GM12873 (cell line): ENCODE measurements at regions not wholly inside any gene's neighbourhood (a gene's known extent, or its start where the extent isn't known, plus 50 kb on each side); places are given as distances from the start of the nearest gene placed in this dataset.

Experiments used
- CTCF ChIP-seq: IDR thresholded peaks from 2 replicates; pipeline ENCODE4 v1.5.1; 2012; ENCODE audit warnings: low read depth, mild to moderate bottlenecking, moderate library complexity, low read length, control low read depth; ENCODE audit not compliant: insufficient read depth; ENCODE audit errors: missing control alignments

DNA sequence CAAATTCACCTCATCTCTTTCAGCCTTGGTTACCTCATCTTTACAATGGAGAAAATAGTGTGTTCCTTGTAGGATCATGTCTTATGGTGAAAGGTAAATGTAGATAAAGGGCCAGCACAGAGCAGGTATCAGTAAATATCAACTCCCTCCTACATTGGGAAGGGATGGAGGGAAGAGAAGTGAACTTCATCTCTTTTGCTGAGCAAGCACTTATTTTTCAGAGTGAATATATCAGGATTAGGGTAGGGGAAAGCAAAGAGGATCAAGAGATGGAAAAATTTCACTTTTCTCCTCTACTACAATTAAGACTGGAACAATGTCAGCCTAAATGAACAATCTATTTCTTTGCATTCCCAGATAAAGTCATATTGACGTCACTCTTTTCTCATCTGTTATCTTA, 193.8 kb upstream of the JUN start:
- TF ChIP-seq CTCF = no peak

- TF ChIP-seq CTCF = no peak
These were observed 194.2 kb upstream of the JUN start for GRCh38 chr1:58978096-58978495.

GRCh38 chr1:58979086-58979485, 195.2 kb upstream of the JUN start:
- no peak for TF ChIP-seq CTCF

DNA sequence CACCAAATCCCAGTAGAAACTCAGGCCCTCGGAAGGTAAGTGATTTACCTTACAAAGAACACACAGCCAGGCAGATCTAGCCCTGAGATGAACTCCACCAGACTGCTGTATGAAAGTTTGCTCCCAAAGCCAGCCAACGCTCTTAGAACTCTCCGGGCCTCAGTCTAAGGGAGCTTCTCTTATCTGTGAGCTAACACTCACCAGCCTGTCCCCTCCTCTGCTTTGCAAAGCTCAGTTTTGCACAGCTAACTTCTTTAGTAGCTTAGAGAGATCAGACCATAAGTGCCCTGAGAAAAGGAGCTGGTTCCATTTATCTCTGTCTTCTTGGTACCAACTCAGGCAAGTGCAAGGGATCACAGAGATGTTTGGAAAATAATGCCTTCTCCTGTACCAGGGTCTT, 195.8 kb upstream of the JUN start:
- TF ChIP-seq CTCF = no peak

GRCh38 chr1:58981392-58981791, 197.5 kb upstream of the JUN start:
- TF ChIP-seq CTCF = no peak

- no peak for TF ChIP-seq CTCF
These were observed 198.6 kb upstream of the JUN start for GRCh38 chr1:58982259-58982998.

- no peak for TF ChIP-seq CTCF
These were observed 199.3 kb upstream of the JUN start for GRCh38 chr1:58983162-58983561.
